IMR-90 (cell line): ENCODE measurements at regions not wholly inside any gene's neighbourhood (a gene's known extent, or its start where the extent isn't known, plus 50 kb on each side); places are given as distances from the start of the nearest gene placed in this dataset.
A peak's percentile ranks its signal among the peaks of the same experiment; 100 is the strongest.

Source experiments
- ATAC-seq: fragments of 200-7000 bp; cut with Tn5 transposase; 2 replicates; pipeline ENCODE4 v1.9.1; 2020; ENCODE audit warnings: low read depth, mild to moderate bottlenecking, moderate library complexity
- BruUV-seq: library from RNA; stranded (reverse); fragments of 400-500 nt; replicated peaks from 2 replicates; lab custom pipeline; 2021; lab: Mats Ljungman, UMichigan
- CTCF ChIA-PET: fragments of 300-600 bp; formaldehyde crosslinking; extraction: SDS; loops from one replicate; lab custom pipeline; 2021; ENCODE audit warnings: antibody characterized with exemption; lab: Yijun Ruan, JAX
- POLR2A ChIA-PET: fragments of 300-600 bp; sonication (Branson Sonifier 250); formaldehyde crosslinking; loops from one replicate; lab custom pipeline; 2022; ENCODE audit warnings: antibody characterized with exemption; ENCODE audit not compliant: unreplicated experiment; lab: Charles Lee
- DNase-seq: peaks from one replicate; pipeline ENCODE4 v3.0.0; 2013
- H2AFZ ChIP-seq: replicated peaks from 2 replicates; pipeline ENCODE3; 2013; ENCODE audit warnings: low read length, mild to moderate bottlenecking; ENCODE audit not compliant: poor library complexity
- H2AK5ac ChIP-seq: 2 replicates; pipeline ENCODE4 v1.6.1; 2013; ENCODE audit warnings: low read depth, low read length, inconsistent platforms
- H2AK9ac ChIP-seq: replicated peaks from 2 replicates; pipeline ENCODE3; 2013; ENCODE audit warnings: mild to moderate bottlenecking, low read depth, low read length, moderate library complexity; ENCODE audit not compliant: poor library complexity
- H2BK120ac ChIP-seq: 2 replicates; pipeline ENCODE4 v1.6.1; 2013; ENCODE audit warnings: low read depth, low read length, inconsistent platforms
- H2BK15ac ChIP-seq: 3 replicates; pipeline ENCODE4 v1.6.1; 2013; ENCODE audit warnings: low read depth, low read length, inconsistent platforms
- H2BK20ac ChIP-seq: 2 replicates; pipeline ENCODE4 v1.6.1; 2013; ENCODE audit warnings: low read depth, mild to moderate bottlenecking, inconsistent platforms, low read length, moderate library complexity
- H2BK5ac ChIP-seq: 2 replicates; pipeline ENCODE4 v1.6.1; 2013; ENCODE audit warnings: mild to moderate bottlenecking, low read depth, low read length, inconsistent platforms; ENCODE audit not compliant: poor library complexity, severe bottlenecking
- H3K14ac ChIP-seq: replicated peaks from 2 replicates; pipeline ENCODE4 v1.6.1; 2013; ENCODE audit warnings: low read depth, low read length, inconsistent platforms
- H3K18ac ChIP-seq: 2 replicates; pipeline ENCODE4 v1.6.1; 2013; ENCODE audit warnings: low read depth, low read length, control low read depth
- H3K23ac ChIP-seq: 2 replicates; pipeline ENCODE4 v1.6.1; 2013; ENCODE audit warnings: low read depth, low read length, inconsistent platforms
- H3K27ac ChIP-seq: 2 replicates; pipeline ENCODE4 v1.5.1; 2013; ENCODE audit warnings: mild to moderate bottlenecking, control low read depth, low read length; ENCODE audit not compliant: insufficient read depth
- H3K27me3 ChIP-seq: 2 replicates; pipeline ENCODE4 v1.6.1; 2013; ENCODE audit warnings: low read length; ENCODE audit not compliant: control insufficient read depth, insufficient read depth
- H3K36me3 ChIP-seq: 2 replicates; pipeline ENCODE4 v1.6.1; 2013; ENCODE audit warnings: low read length, mixed read lengths; ENCODE audit not compliant: control insufficient read depth, insufficient read depth
- H3K4ac ChIP-seq: 2 replicates; pipeline ENCODE4 v1.6.1; 2013; ENCODE audit warnings: low read depth, low read length, inconsistent platforms
- H3K4me1 ChIP-seq: 2 replicates; pipeline ENCODE4 v1.6.1; 2013; ENCODE audit warnings: low read length, mixed read lengths; ENCODE audit not compliant: control insufficient read depth, insufficient read depth
- H3K4me2 ChIP-seq: 2 replicates; pipeline ENCODE4 v1.6.1; 2013; ENCODE audit warnings: low read depth, mild to moderate bottlenecking, control low read depth, low read length, moderate library complexity
- H3K4me3 ChIP-seq: 2 replicates; pipeline ENCODE4 v1.5.1; 2013; ENCODE audit warnings: low read depth, mild to moderate bottlenecking, control low read depth, low read length, moderate library complexity; ENCODE audit not compliant: insufficient read depth
- H3K56ac ChIP-seq: 2 replicates; pipeline ENCODE4 v1.6.1; 2013; ENCODE audit warnings: low read length, inconsistent platforms; ENCODE audit not compliant: insufficient read depth; ENCODE audit errors: extremely low read depth
- H3K79me1 ChIP-seq, 2 experiments: 2 replicates each; pipeline ENCODE4 v1.6.1; 2013; ENCODE audit warnings: low read length in 2 of 2, inconsistent platforms in 1 of 2, low read depth in 1 of 2
- H3K9ac ChIP-seq: 2 replicates; pipeline ENCODE4 v1.6.1; 2013; ENCODE audit warnings: low read depth, low read length, control low read depth
- H3K9me1 ChIP-seq: 2 replicates; pipeline ENCODE4 v1.6.1; 2013; ENCODE audit warnings: low read length, inconsistent platforms; ENCODE audit not compliant: insufficient read depth
- H3K9me3 ChIP-seq: 2 replicates; pipeline ENCODE4 v1.6.1; 2013; ENCODE audit warnings: low read length; ENCODE audit not compliant: control insufficient read depth, insufficient read depth
- H4K20me1 ChIP-seq: 2 replicates; pipeline ENCODE4 v1.6.1; 2013; ENCODE audit warnings: low read length, inconsistent platforms; ENCODE audit not compliant: insufficient read depth
- H4K5ac ChIP-seq: 2 replicates; pipeline ENCODE4 v1.6.1; 2013; ENCODE audit warnings: mild to moderate bottlenecking, low read depth, low read length, control low read depth
- H4K8ac ChIP-seq, 2 experiments: 2 replicates each; pipeline ENCODE4 v1.6.1; 2013; ENCODE audit warnings: low read depth in 2 of 2, low read length in 2 of 2, control low read depth in 1 of 2, inconsistent platforms in 1 of 2
- H4K91ac ChIP-seq: 2 replicates; pipeline ENCODE4 v1.6.1; 2013; ENCODE audit warnings: low read depth, low read length, inconsistent platforms; ENCODE audit not compliant: insufficient read depth
- CTCF ChIP-seq: conservative IDR thresholded peaks from 2 replicates; pipeline ENCODE4 v1.5.1; 2012; ENCODE audit warnings: mild to moderate bottlenecking, low read depth, low read length, improper control_type of control experiment
- MAZ ChIP-seq: IDR thresholded peaks from 2 replicates; pipeline ENCODE4 v1.6.1; 2012; ENCODE audit warnings: low read depth, mild to moderate bottlenecking, low read length, improper control_type of control experiment, moderate library complexity, borderline replicate concordance
- WGBS, 2 experiments: methylation state at CpG; one replicate each; pipeline versions ENCODE4 v1.1.5 to v1.1.7; 2013; ENCODE audit warnings: missing lambda C conversion rate in 2 of 2; ENCODE audit not compliant: insufficient read length in 1 of 2; ENCODE audit errors: extremely low coverage in 2 of 2; 5-methylcytosine and 5-hydroxymethylcytosine counted together
- dilution Hi-C: fragments of 300-500 bp; cut with HindIII; formaldehyde crosslinking; loops from one replicate; pipeline ENCODE4 v1.14.3; 2018; ENCODE audit warnings: low sequenced_read_pairs; ENCODE audit not compliant: unreplicated experiment
- in situ Hi-C: fragments of 300-500 bp; cut with MboI; formaldehyde crosslinking; loops from 3 replicates; pipeline ENCODE4 v1.14.3; 2019; ENCODE audit warnings: low sequenced_read_pairs, inconsistent platforms, mixed read lengths
- intact Hi-C: fragments of 100-400 bp; cut with micrococcal nuclease; formaldehyde crosslinking; loops from 2 replicates; pipeline ENCODE4 v1.10.0; 2022

GRCh38 chr3:66803206-66803605 lies 194.9 kb upstream of the KBTBD8 start:
- no peak overlapping the region; the same call in 1 of the 2 replicates for H4K5ac ChIP-seq
- H3K4me1 ChIP-seq, result peaks cover 10% of the 10 kb centered on the region
- no peak overlapping the region for H3K4me2 ChIP-seq
- H4K91ac ChIP-seq, result 0 out of 2 replicates have a peak overlapping the region, but pooled peaks have one; percentile 8
- peak overlapping the region; percentile 63 for H2BK120ac ChIP-seq
- H2AFZ ChIP-seq, result peak overlapping the region; percentile 72
- H2BK5ac ChIP-seq, result no peak overlapping the region
- H3K27me3 ChIP-seq, result no peaks in the 10 kb centered on the region
- peak overlapping the region; percentile 64; the same call in 1 of the 2 replicates for H3K4ac ChIP-seq
- peak overlapping the region; percentile 31; the same call in 1 of the 2 replicates for H2AK5ac ChIP-seq
- H3K79me1 ChIP-seq, result no peaks in the 10 kb centered on the region
- DNase-seq, result no peak
- H3K27ac ChIP-seq, result no peak overlapping the region
- intact Hi-C loops, result no loop called here
- ChIA-PET POLR2A (no interaction called here), CTCF (interaction anchor here (0.5 to 1.6 kb wide), 5 partner anchors 9 to 508 kb away, joined by 3 to 6 read pairs (median 4); no protein-coding TSS in a partner anchor)
- H4K20me1 ChIP-seq, result no peaks in the 10 kb centered on the region
- H3K14ac ChIP-seq, result peak overlapping the region; percentile 37; the same call in 1 of the 2 replicates
- WGBS, 2 experiments, result no CpG with 5 or more reads among the region's 2 CpGs
- H3K9me3 ChIP-seq, result no peaks in the 10 kb centered on the region; the same call in 1 of the 2 replicates
- no peak overlapping the region; a peak in 1 of 4 replicates for H4K8ac ChIP-seq
- peak overlapping the region; percentile 77 for H2BK20ac ChIP-seq
- H3K9ac ChIP-seq, result no peak overlapping the region
- in situ Hi-C loops, result no loop called here
- peaks cover 3% of the 10 kb centered on the region; the same call in 1 of the 2 replicates for H3K9me1 ChIP-seq
- no peak overlapping the region for H3K4me3 ChIP-seq
- no TSS peak for BruUV-seq
- H2AK9ac ChIP-seq, result no peak overlapping the region
- H3K56ac ChIP-seq, result no peak overlapping the region
- 0 out of 2 replicates have a peak overlapping the region, but pooled peaks have one; percentile 48 for H3K23ac ChIP-seq
- dilution Hi-C loops, result no loop called here
- ATAC-seq, result no peak
- H3K36me3 ChIP-seq, result no peaks in the 10 kb centered on the region
- no peak for TF ChIP-seq MAZ
- TF ChIP-seq CTCF, result 0 out of 2 replicates have a peak, but pooled peaks have one; percentile 4
- peak overlapping the region; percentile 70; the same call in 1 of the 3 replicates for H2BK15ac ChIP-seq
- H3K18ac ChIP-seq, result no peak overlapping the region; the same call in 1 of the 2 replicates
